HG03025 (cell line): ENCODE measurements at regions not wholly inside any gene's neighbourhood (a gene's known extent, or its start where the extent isn't known, plus 50 kb on each side); places are given as distances from the start of the nearest gene placed in this dataset.
"Not testable (repeated sequence)": the region's sequence is repeated elsewhere in the genome, so short reads cannot be mapped to it uniquely, and the experiment has no call there.

Source experiments
- ATAC-seq: cut with Tn5 transposase; IDR thresholded peaks from one replicate; pipeline ENCODE4 v1.9.1; 2021; ENCODE audit warnings: mild to moderate bottlenecking, moderate library complexity; ENCODE audit not compliant: unreplicated experiment, low FRiP score

DNA sequence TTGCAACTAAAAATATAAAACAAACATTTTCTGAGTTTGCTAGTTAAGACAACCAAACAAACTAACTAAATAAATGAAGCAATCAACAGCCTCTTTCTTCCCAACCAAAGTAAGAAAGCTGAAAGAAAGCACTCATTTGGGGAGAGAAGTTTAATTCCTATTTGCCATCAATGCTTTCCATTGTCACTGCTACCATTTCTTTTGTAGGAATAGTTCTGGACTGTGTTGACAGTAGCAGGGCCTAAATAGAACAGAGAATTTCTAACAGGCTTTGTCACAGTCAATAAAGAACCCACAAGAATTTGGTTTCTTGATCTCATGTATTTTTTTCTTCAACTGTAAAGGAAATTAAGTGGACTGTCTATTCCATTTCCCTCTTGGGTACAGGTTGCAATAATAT lies 1886.4 kb upstream of the TENM3 start:
- ATAC-seq: no peak

- not testable (repeated sequence) for ATAC-seq
Measured at GRCh38 chr4:180360113-180360512, 1883.1 kb upstream of the TENM3 start.

GRCh38 chr4:180363815-180364214 lies 1879.4 kb upstream of the TENM3 start:
- ATAC-seq: no peak

DNA sequence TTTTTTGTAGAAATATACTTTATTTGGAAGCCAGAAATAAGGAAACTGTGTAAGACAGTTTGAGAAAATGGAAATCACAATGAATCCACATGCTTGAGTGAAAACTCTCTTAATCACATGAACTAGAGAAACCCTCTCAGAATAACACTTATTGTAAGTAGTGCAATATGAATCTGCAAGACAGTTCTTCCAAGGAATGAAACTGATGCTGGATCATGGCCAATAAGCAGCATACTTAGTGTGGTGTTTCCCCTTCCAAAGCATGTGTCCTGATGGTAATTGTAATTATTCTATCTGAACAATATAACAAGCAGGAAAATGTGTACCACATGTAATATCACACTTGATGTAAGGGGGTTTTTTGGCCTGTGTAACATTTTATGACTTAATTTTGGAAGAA lies 1870.5 kb upstream of the TENM3 start:
- no peak for ATAC-seq

- no peak for ATAC-seq
Measured at GRCh38 chr4:180377741-180378140, 1865.5 kb upstream of the TENM3 start.

GRCh38 chr4:180380733-180381132 lies 1862.5 kb upstream of the TENM3 start:
- ATAC-seq: no peak

- no peak for ATAC-seq
Measured at GRCh38 chr4:180391613-180392012, 1851.6 kb upstream of the TENM3 start.

GRCh38 chr4:180394312-180394711 lies 1848.9 kb upstream of the TENM3 start:
- ATAC-seq: no peak

DNA sequence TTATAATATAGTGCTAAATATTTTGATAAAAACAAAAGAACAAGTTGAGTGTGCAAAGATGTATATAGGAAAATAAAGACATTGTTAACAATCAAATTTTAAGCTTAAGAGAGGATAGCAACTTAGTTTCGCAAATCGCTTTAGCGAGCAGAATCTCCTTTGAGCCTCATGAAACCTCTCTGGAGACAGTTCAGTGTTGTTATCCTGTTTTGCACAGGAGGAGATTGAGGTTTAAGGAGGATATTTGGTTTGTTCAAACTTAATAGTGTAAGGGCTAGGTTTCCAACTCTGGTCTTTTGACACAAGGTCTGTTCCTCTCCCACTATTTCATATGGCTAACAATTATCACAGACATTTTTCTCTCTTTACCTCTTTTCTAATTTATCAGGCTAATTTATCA lies 1848.5 kb upstream of the TENM3 start:
- no peak for ATAC-seq

- ATAC-seq: no peak
Measured at GRCh38 chr4:180398564-180398963, 1844.6 kb upstream of the TENM3 start.

DNA sequence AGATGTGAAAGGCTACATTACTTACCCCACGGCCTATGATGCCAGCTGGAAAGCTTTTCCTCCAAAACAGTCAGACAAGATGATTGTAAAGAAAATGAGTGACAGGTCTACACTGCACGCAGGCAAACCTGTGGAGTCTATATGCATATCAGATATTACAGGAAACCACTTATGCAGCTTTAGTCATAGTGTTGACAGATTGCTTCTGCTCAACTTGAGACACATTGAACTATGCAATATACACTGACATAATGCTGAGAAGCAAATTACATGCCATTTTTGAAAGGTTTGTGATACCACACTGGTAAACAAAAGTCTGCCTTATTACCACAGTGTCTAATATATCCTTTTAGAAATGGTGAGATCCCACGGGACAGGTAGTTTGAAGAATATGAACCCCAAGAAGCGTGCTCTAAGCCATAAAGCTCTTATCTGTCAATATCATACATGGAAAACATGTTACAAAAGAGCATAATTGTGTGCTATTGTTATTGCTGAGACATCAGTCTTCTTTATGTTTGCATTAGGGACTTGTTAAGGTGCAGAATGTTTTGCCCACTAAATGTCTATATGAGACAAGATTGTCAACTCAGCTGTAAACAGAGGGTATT lies 1835.8 kb upstream of the TENM3 start:
- ATAC-seq: no peak

DNA sequence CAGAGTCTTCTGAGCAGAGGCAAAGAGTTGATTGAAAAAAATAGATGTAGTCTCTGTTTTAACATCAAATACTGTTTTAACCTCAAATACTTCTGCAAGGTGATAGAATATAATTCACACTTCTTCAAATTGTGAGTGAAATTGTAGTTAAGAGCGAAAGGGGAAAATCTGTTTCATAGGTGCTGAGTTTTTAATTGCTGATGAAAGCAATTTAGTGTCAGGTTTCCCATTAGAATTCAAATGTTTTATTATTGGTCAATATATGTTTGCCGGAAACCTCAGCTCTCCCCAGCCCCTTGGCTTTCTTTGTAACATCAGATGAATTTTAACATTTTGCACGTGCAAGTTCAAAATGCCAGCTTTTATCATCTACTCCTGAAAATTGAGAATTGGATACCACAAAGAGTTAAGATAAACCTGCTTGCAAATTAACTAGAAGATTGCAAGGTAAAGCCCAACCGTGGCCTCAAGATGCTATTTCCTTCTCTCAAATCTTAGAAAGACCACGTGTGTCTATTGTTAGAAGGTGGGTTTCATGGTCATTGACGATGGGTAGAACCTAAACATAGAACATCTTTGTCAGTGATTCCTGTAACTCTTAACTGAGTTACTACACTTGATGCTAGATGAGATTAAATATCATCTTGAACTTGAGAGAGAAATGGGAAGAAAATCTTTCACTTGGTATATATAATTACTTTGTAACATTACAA lies 1824.2 kb upstream of the TENM3 start:
- ATAC-seq: no peak

DNA sequence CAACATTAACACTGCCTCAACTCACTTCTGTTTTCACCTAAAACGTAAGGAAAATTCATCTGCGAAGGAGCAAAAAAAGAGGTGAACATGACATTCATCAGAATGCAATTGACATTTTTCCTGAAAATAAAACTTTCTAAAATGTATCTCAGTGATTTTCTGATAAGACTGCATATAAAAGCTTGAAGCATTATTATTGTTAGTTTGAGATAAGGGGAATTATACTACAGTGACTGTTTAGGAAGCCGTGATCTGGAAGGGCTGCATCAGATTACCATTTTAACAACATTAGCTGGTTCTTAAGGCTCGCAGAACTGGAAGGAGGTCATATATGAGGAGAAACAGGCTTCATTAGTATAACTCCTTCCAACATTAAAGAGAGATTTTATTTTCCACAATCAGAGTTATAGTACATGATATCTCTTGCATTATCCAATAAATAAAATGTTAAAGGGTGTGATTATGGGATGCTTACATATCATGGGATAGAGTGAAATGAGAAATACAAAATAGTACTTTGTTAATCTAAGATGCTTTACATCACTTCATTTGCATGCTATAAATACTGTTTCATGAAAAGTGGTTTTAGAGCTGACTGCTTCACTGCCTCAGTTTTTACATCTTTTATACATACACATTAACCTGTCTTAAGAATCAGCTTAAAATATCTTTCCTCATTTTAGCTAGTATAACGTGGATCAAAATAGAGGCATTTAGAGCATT lies 1820.1 kb upstream of the TENM3 start:
- no peak for ATAC-seq

- ATAC-seq: no peak
Measured at GRCh38 chr4:180423712-180424057, 1819.5 kb upstream of the TENM3 start.

GRCh38 chr4:180426938-180427337 lies 1816.3 kb upstream of the TENM3 start:
- ATAC-seq: no peak

- ATAC-seq: no peak
Measured at GRCh38 chr4:180430283-180430682, 1812.9 kb upstream of the TENM3 start.

- ATAC-seq: no peak
Measured at GRCh38 chr4:180434131-180434895, 1808.9 kb upstream of the TENM3 start.

DNA sequence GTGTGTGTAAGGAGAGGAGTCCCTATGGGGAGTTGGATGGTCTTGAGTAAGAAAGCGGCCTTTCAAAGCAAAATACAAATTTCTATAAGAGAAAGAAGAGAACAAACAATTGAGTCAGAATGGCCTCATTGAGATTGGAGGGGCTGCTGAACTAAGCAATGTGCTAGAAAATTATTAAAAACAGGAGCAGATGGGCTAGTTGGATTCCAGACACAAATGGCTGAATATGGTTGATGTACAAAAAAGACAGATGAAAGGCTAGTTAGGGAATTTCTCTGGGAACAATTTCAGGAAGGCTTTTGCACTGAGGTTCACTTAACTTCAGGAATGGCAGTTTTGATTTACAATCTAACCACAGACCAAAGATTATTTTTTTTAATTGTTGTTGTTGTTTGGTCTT lies 1806.8 kb upstream of the TENM3 start:
- no peak for ATAC-seq

DNA sequence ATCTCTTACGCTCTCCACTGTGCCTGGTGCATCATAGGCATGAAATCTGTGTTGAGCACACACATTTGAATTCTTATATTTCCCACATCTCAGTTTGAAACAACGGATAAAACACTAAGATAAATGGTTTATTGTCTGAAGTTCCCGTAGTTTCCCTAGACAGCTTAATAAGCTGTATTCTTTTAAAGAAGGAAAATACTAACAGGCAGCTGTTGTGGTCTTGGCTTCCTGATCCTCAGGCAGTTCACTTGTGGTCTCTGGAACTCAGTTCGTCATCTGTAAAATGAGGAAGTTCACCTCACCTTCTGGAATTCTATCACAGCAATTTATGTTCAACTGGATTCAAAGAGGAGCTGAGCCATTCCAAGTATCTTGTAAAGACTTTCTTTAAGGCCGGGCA lies 1805.6 kb upstream of the TENM3 start:
- ATAC-seq: no peak

- no peak for ATAC-seq
Measured at GRCh38 chr4:180448306-180448705, 1794.9 kb upstream of the TENM3 start.

GRCh38 chr4:180449395-180449956 lies 1793.7 kb upstream of the TENM3 start:
- ATAC-seq: no peak
